ENCODE measurements at regions not wholly inside any gene's neighbourhood (a gene's known extent, or its start where the extent isn't known, plus 50 kb on each side); places are given as distances from the start of the nearest gene placed in this dataset.

DNA sequence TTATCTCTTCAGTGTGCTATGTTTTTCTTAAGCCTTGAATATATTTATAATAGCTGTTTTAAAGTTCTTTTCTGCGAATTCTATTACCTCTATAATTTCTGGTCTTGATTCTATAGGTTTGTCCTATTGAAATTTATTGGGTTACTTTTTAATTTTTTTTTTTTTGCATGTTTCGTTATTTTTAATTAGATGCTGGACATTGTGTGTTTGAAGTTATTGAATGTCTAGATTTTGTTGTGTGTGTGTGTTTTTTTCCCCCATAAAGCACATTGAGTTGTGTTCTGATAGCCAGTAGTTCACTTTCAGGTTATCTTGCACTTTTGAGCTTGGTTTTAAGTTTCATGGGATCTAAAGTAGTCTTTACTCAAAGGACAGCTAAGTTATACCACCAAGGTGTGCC is 394.9 kb downstream of the RPS24 start:
- Histone ChIP-seq H3K27ac (ENCODE audit: low read depth, low read length) (no peak overlapping the region), H3K4me1 (ENCODE audit: control insufficient read depth, insufficient read depth, low read length) (no peaks in the 10 kb centered on the region; the same call in 1 of the 2 replicates), H3K27me3 (ENCODE audit: control insufficient read depth, insufficient read depth, low read length) (peaks cover 4% of the 10 kb centered on the region; the same call in 1 of the 2 replicates), H3K36me3 (ENCODE audit: control insufficient read depth, insufficient read depth, low read length) (no peaks in the 10 kb centered on the region), H3K9ac (ENCODE audit: low read depth, low read length) (no peak overlapping the region), H3K4me3 (ENCODE audit: low read depth, low read length) (no peak overlapping the region), H3K9me3 (ENCODE audit: control insufficient read depth, insufficient read depth, low read length) (no peaks in the 10 kb centered on the region)

DNA sequence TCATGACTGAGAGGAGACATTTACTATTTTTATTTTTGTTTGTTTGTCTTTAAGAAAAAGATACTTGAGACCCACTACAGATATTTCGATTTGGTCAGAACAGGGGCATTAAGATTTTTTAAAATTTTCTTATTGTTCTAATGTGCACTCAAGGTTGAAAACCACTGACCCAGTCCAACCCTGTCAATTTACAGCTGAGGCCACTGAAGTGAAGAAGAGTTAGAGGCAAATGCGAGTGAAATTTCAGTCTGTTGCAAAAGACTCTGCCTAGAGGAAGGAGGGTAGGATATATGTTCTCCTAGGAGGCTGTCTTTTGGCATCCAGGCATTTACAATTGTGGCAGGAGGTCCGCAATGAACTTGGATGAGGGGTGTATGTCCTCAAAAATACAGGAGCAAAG is 396.3 kb downstream of the RPS24 start:
- no peaks in the 10 kb centered on the region; the same call in 1 of the 2 replicates for H3K4me1 ChIP-seq (ENCODE audit: control insufficient read depth, insufficient read depth, low read length)
- no peaks in the 10 kb centered on the region for H3K9me3 ChIP-seq (ENCODE audit: control insufficient read depth, insufficient read depth, low read length)
- H3K27me3 ChIP-seq (ENCODE audit: control insufficient read depth, insufficient read depth, low read length): peaks cover 4% of the 10 kb centered on the region; the same call in 1 of the 2 replicates

DNA sequence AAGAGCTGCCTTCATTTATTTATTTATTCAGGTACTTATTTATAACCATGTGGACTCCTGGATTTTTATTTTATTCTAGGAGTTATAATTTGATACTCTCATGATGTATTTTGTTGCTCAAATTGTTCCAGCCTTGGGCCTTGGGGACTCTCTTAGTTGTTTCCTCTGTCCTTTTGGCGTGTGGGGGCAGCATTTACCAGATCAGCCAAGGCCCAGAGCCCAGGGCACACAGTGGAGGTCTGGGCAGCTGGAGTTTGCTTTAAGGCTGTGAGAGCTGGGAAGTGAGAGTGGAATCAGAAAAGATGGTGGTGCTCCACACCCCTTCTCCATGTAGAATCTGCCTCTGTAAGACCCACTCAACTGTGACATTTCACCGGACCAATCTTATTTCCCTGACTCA is 398.9 kb downstream of the RPS24 start:
- H3K9ac ChIP-seq (ENCODE audit: low read depth, low read length): no peak overlapping the region
- no peaks in the 10 kb centered on the region for H3K9me3 ChIP-seq (ENCODE audit: control insufficient read depth, insufficient read depth, low read length)
- H3K36me3 ChIP-seq (ENCODE audit: control insufficient read depth, insufficient read depth, low read length): no peaks in the 10 kb centered on the region
- H3K27me3 ChIP-seq (ENCODE audit: control insufficient read depth, insufficient read depth, low read length): peaks cover 4% of the 10 kb centered on the region; the same call in 1 of the 2 replicates
- H3K27ac ChIP-seq (ENCODE audit: low read depth, low read length): no peak overlapping the region
- H3K4me3 ChIP-seq (ENCODE audit: low read depth, low read length): no peak overlapping the region
- H3K4me1 ChIP-seq (ENCODE audit: control insufficient read depth, insufficient read depth, low read length): no peaks in the 10 kb centered on the region; the same call in 1 of the 2 replicates

More for the DNA sequence above, 396.3 kb downstream of the RPS24 start:
- no peaks in the 10 kb centered on the region for H3K36me3 ChIP-seq (ENCODE audit: control insufficient read depth, insufficient read depth, low read length)
- no peak overlapping the region for H3K4me3 ChIP-seq (ENCODE audit: low read depth, low read length)
- no peak overlapping the region for H3K27ac ChIP-seq (ENCODE audit: low read depth, low read length)
- H3K9ac ChIP-seq (ENCODE audit: low read depth, low read length): no peak overlapping the region

DNA sequence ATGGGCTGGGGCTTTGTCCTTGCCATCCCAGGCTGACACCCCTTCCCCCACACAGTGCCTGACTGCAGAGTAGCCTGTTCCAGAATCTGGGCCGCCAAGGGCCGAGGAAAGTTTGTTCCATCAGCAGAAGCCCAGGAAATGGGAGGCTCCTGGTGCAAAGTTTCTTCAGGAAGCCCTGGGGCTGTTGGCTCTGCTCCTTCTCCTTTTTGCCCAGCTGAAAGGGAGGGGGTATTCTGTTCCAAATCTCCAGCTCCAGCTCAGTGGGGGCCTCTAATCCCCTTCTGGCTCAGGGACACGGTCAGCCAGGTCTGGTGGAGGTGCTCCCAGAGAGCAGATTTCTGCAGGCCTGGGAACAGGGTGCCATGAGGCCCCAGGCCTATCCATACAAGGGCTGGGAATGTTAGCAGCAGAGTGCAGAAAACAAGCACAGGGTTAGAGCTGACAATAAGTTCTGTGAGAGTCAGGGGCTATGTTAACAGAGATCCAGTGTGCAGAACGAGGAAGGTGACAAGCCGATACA is 399.5 kb downstream of the RPS24 start:
- no peak overlapping the region for H3K4me3 ChIP-seq (ENCODE audit: low read depth, low read length)
- H3K36me3 ChIP-seq (ENCODE audit: control insufficient read depth, insufficient read depth, low read length): no peaks in the 10 kb centered on the region
- H3K9ac ChIP-seq (ENCODE audit: low read depth, low read length): no peak overlapping the region
- H3K27ac ChIP-seq (ENCODE audit: low read depth, low read length): no peak overlapping the region
- no peaks in the 10 kb centered on the region for H3K9me3 ChIP-seq (ENCODE audit: control insufficient read depth, insufficient read depth, low read length)
- peaks cover 4% of the 10 kb centered on the region; the same call in 1 of the 2 replicates for H3K27me3 ChIP-seq (ENCODE audit: control insufficient read depth, insufficient read depth, low read length)
- H3K4me1 ChIP-seq (ENCODE audit: control insufficient read depth, insufficient read depth, low read length): no peaks in the 10 kb centered on the region; the same call in 1 of the 2 replicates

DNA sequence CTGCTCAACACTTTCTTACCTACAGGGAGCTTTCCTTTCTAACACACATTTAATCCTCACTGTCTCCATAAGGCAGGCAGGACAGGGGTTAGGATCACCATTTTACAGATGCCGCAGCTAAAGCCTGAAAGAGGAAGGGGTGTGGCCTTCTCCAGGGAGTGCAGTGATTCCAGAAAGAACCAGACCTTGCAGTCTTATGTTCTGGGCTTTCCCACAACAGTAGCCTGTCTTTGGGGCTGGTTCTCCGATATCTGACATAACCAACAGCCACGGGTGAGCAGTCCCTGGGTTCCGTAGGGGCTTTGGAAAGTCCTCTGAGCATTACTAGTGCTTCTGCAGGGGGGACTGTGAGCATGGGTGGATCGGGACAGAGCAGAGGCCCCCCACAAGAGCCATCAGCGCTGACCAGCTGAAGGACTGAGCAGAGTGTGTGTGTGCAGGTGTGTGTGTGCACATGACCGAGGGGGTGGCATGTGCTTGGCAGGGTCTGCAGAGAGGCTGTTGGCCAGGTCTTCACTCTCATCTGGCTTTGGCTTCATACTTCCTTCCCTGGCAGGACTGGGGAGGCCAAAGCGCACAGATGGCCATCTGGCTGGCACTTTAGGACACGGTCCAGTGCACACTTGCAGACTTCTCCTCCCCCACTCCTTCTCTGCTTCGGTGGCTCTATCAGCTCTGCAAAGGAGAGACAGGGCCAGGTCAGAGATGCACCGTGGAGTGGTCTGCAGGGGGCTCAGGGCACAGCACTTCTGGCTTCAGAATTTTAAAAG is 400.3 kb downstream of the RPS24 start:
- Histone ChIP-seq H3K9ac (ENCODE audit: low read depth, low read length) (no peak overlapping the region), H3K27ac (ENCODE audit: low read depth, low read length) (no peak overlapping the region), H3K4me1 (ENCODE audit: control insufficient read depth, insufficient read depth, low read length) (no peaks in the 10 kb centered on the region; the same call in 1 of the 2 replicates), H3K4me3 (ENCODE audit: low read depth, low read length) (no peak overlapping the region), H3K27me3 (ENCODE audit: control insufficient read depth, insufficient read depth, low read length) (peaks cover 4% of the 10 kb centered on the region; the same call in 1 of the 2 replicates), H3K9me3 (ENCODE audit: control insufficient read depth, insufficient read depth, low read length) (no peaks in the 10 kb centered on the region), H3K36me3 (ENCODE audit: control insufficient read depth, insufficient read depth, low read length) (no peaks in the 10 kb centered on the region)

DNA sequence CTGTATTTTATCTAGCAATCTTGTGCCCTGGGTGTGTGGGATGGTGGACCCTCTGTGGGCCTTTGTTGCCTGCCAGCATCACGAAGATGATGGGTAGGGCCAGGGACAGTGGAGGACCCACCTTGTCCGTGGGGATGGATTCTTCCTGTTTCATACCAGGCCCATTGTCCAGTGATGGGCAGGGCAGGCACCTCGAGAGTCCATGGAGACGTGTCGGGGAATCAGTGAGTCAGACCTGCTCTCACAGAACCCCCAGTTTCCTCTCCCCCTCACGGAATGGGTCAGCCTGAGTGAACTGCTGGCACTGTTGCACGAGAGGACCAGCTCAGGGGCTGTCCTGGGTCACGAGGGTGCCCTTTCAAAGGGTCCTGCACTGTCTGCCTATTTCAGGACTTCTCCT is 401.2 kb downstream of the RPS24 start:
- Histone ChIP-seq H3K9me3 (ENCODE audit: control insufficient read depth, insufficient read depth, low read length) (no peaks in the 10 kb centered on the region), H3K27me3 (ENCODE audit: control insufficient read depth, insufficient read depth, low read length) (no peaks in the 10 kb centered on the region), H3K4me3 (ENCODE audit: low read depth, low read length) (no peak overlapping the region), H3K4me1 (ENCODE audit: control insufficient read depth, insufficient read depth, low read length) (no peaks in the 10 kb centered on the region; the same call in 1 of the 2 replicates), H3K36me3 (ENCODE audit: control insufficient read depth, insufficient read depth, low read length) (no peaks in the 10 kb centered on the region), H3K27ac (ENCODE audit: low read depth, low read length) (no peak overlapping the region), H3K9ac (ENCODE audit: low read depth, low read length) (no peak overlapping the region)

DNA sequence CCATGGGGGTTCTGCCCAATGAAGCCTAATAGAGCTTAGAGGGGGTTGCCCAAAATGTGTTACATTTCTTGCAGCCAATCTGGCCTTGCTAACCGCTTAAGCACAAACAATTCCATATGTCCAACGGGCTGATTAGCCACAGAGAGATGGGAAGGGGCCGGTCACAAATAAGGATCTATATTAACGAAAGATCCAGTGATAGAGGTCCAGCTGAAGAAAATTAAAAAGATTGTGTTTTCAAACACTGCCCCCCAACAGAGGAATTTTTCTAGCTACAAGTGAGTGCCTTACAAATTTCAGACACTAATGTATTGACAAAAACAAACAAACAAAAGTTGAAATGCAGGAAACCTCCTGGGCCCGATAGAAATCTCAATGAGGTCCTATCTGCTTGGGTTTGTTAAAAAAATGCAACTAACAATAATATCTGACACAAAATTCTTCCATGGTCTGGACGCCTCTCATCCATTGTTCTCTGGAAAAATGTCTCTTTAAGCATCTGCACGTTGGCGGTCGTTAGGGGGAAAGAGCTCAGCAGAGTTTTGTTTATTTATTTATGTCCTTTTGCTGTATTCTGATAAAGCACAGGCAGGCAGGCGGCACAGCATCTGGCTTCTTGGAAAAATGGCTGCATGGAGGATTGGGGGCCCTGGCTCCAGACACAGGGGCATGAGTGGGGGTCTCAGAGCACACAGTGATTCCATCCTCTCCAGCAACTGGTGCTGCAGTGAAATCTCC is 402.0 kb downstream of the RPS24 start:
- no peaks in the 10 kb centered on the region for H3K9me3 ChIP-seq (ENCODE audit: control insufficient read depth, insufficient read depth, low read length)
- no peak overlapping the region for H3K9ac ChIP-seq (ENCODE audit: low read depth, low read length)
- H3K27ac ChIP-seq (ENCODE audit: low read depth, low read length): no peak overlapping the region
- H3K27me3 ChIP-seq (ENCODE audit: control insufficient read depth, insufficient read depth, low read length): no peaks in the 10 kb centered on the region
- H3K36me3 ChIP-seq (ENCODE audit: control insufficient read depth, insufficient read depth, low read length): no peaks in the 10 kb centered on the region
- no peak overlapping the region for H3K4me3 ChIP-seq (ENCODE audit: low read depth, low read length)
- no peaks in the 10 kb centered on the region; the same call in 1 of the 2 replicates for H3K4me1 ChIP-seq (ENCODE audit: control insufficient read depth, insufficient read depth, low read length)

DNA sequence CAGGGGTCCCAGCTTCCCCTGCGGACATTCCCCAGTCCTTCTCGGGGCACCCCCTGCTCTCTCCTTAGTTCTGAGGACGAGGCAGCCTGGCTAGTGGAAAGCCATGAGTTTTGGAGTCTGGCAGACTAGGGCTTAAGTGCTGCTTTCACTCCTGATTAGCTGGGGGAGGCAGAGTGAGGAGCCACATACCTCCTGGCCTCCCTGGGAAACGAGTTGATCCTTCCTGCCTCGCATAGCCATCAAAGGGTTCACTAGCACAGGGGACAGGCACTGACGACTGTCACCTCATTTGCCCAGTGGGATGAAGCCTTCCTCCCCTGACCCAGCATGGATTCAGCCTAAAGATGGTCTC is 402.5 kb downstream of the RPS24 start:
- H3K27me3 ChIP-seq (ENCODE audit: control insufficient read depth, insufficient read depth, low read length): no peaks in the 10 kb centered on the region
- H3K27ac ChIP-seq (ENCODE audit: low read depth, low read length): no peak overlapping the region
- no peaks in the 10 kb centered on the region; the same call in 1 of the 2 replicates for H3K4me1 ChIP-seq (ENCODE audit: control insufficient read depth, insufficient read depth, low read length)
- no peak overlapping the region for H3K9ac ChIP-seq (ENCODE audit: low read depth, low read length)
- no peak overlapping the region for H3K4me3 ChIP-seq (ENCODE audit: low read depth, low read length)
- H3K36me3 ChIP-seq (ENCODE audit: control insufficient read depth, insufficient read depth, low read length): no peaks in the 10 kb centered on the region
- no peaks in the 10 kb centered on the region for H3K9me3 ChIP-seq (ENCODE audit: control insufficient read depth, insufficient read depth, low read length)

DNA sequence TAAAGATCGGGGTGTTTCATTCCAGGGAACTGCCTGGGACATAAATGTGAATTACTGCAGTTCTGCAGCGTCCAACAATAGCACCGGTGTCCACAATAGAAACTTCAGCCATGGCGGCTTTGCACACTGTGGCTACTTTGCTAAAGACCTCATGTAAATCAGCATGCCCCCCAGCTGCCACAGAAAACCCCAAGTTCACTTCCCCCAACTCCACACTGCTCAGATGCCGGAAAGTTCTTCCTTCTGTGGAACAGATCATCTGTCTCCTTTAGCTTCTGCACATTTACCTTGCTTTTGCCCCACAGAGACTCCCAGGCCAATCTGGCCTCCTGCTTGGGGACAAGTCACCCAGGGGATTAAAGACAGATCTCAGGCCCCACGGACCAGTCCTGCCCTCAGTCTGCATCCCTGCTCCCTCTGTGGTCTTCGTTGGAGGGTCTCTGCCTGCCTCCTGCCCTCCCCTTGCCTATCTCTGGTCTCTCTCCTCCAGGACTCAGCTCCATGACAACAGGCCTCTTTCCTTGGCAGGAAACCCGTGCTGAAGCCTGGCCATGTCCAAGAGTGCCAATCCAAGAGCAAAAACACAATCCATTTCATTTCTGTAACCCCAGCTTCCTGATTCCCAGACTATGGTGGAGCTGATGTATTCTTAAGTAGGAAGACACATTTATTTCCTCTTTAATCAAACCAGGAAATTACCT is 403.2 kb downstream of the RPS24 start:
- H3K9me3 ChIP-seq (ENCODE audit: control insufficient read depth, insufficient read depth, low read length): no peaks in the 10 kb centered on the region
- H3K9ac ChIP-seq (ENCODE audit: low read depth, low read length): no peak overlapping the region
- no peaks in the 10 kb centered on the region; the same call in 1 of the 2 replicates for H3K4me1 ChIP-seq (ENCODE audit: control insufficient read depth, insufficient read depth, low read length)
- H3K4me3 ChIP-seq (ENCODE audit: low read depth, low read length): no peak overlapping the region
- no peak overlapping the region for H3K27ac ChIP-seq (ENCODE audit: low read depth, low read length)
- H3K27me3 ChIP-seq (ENCODE audit: control insufficient read depth, insufficient read depth, low read length): no peaks in the 10 kb centered on the region
- H3K36me3 ChIP-seq (ENCODE audit: control insufficient read depth, insufficient read depth, low read length): no peaks in the 10 kb centered on the region

DNA sequence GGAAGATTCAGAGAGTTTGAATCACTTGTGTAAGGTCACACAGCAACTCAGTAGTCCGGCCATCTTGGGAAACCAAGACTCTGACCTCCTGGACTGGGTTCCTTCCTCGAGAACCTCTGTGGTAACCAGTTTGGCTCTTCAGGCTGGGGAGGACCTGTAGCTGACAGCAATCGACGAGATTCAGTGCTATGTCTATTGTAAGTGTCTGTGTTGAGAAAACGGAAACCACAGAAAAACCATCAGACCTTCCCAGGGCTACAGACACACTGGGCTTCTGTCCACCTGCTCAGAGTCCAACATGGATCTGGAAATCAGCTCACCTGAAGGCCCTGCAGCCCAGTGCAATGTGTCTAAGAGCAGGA is 403.7 kb downstream of the RPS24 start:
- Histone ChIP-seq H3K4me1 (ENCODE audit: control insufficient read depth, insufficient read depth, low read length) (no peaks in the 10 kb centered on the region; the same call in 1 of the 2 replicates), H3K9ac (ENCODE audit: low read depth, low read length) (no peak overlapping the region), H3K27me3 (ENCODE audit: control insufficient read depth, insufficient read depth, low read length) (no peaks in the 10 kb centered on the region)

More for the DNA sequence above, 403.7 kb downstream of the RPS24 start:
- no peak overlapping the region for H3K4me3 ChIP-seq (ENCODE audit: low read depth, low read length)
- no peaks in the 10 kb centered on the region for H3K36me3 ChIP-seq (ENCODE audit: control insufficient read depth, insufficient read depth, low read length)
- no peaks in the 10 kb centered on the region for H3K9me3 ChIP-seq (ENCODE audit: control insufficient read depth, insufficient read depth, low read length)
- H3K27ac ChIP-seq (ENCODE audit: low read depth, low read length): no peak overlapping the region
